ENCODE measurements at regions not wholly inside any gene's neighbourhood (a gene's known extent, or its start where the extent isn't known, plus 50 kb on each side); places are given as distances from the start of the nearest gene placed in this dataset.

GRCh38 chr5:174191850-174192655, 146.5 kb downstream of the NSG2 start:
- DNase-seq: no peak

GRCh38 chr5:174192901-174193300, 147.4 kb downstream of the NSG2 start:
- no peak for DNase-seq

GRCh38 chr5:174195517-174195916, 150.0 kb downstream of the NSG2 start:
- no peak for DNase-seq

GRCh38 chr5:174197929-174198328, 152.4 kb downstream of the NSG2 start:
- DNase-seq: no peak

- DNase-seq: no peak
Measured at GRCh38 chr5:174198541-174198940, 153.0 kb downstream of the NSG2 start.

GRCh38 chr5:174202996-174203395, 157.5 kb downstream of the NSG2 start:
- no peak for DNase-seq

GRCh38 chr5:174204535-174205313, 159.2 kb downstream of the NSG2 start:
- DNase-seq: no peak

- no peak for DNase-seq
Measured at GRCh38 chr5:174205939-174206338, 160.4 kb downstream of the NSG2 start.

GRCh38 chr5:174210596-174211276, 165.2 kb downstream of the NSG2 start:
- no peak for DNase-seq

- DNase-seq: no peak
Measured at GRCh38 chr5:174211277-174211626, 165.7 kb downstream of the NSG2 start.

GRCh38 chr5:174217527-174217926, 172.0 kb downstream of the NSG2 start:
- DNase-seq: peak in 1 of 3 donors; percentile 3

- no peak for DNase-seq
Measured at GRCh38 chr5:174218162-174218561, 172.7 kb downstream of the NSG2 start.

- DNase-seq: no peak
Measured at GRCh38 chr5:174220417-174220816, 174.9 kb downstream of the NSG2 start.

GRCh38 chr5:174221436-174221835, 175.9 kb downstream of the NSG2 start:
- no peak for DNase-seq

GRCh38 chr5:174221946-174222345, 176.4 kb downstream of the NSG2 start:
- no peak for DNase-seq

- no peak for DNase-seq
Measured at GRCh38 chr5:174222891-174223290, 177.4 kb downstream of the NSG2 start.

GRCh38 chr5:174223355-174223754, 177.8 kb downstream of the NSG2 start:
- DNase-seq: no peak

GRCh38 chr5:174229068-174229467, 183.6 kb downstream of the NSG2 start:
- no peak for DNase-seq

- no peak for DNase-seq
Measured at GRCh38 chr5:174229514-174230370, 184.2 kb downstream of the NSG2 start.

- DNase-seq: no peak
Measured at GRCh38 chr5:174231956-174232487, 186.5 kb downstream of the NSG2 start.

- DNase-seq: peak in 1 of 3 donors; percentile 2
Measured at GRCh38 chr5:174234388-174234787, 188.9 kb downstream of the NSG2 start.

- DNase-seq: no peak
Measured at GRCh38 chr5:174235221-174236011, 189.9 kb downstream of the NSG2 start.

Measured in suppressor macrophage treated with lipopolysaccharide for 1 hour (primary cell).